Mammary epithelial cell (primary cell): ENCODE measurements at regions not wholly inside any gene's neighbourhood (a gene's known extent, or its start where the extent isn't known, plus 50 kb on each side); places are given as distances from the start of the nearest gene placed in this dataset.

Source experiments
- EZH2 ChIP-seq: IDR thresholded peaks from 2 replicates; pipeline ENCODE4 v1.6.1; 2012; ENCODE audit warnings: low read length, inconsistent platforms, borderline replicate concordance
- TF ChIP-seq, protein P1 (sequence below), 2 donors: IDR thresholded peaks in 1 of 2; conservative IDR thresholded peaks in 1 of 2; 2 replicates each; pipeline ENCODE4 v1.5.1; 2011 to 2012; ENCODE audit warnings: inconsistent platforms in 2 of 2, low read length in 2 of 2, mild to moderate bottlenecking in 2 of 2, control low read depth in 1 of 2, low read depth in 1 of 2; ENCODE audit not compliant: insufficient read depth in 1 of 2; ENCODE audit errors: extremely low read depth in 1 of 2

DNA sequence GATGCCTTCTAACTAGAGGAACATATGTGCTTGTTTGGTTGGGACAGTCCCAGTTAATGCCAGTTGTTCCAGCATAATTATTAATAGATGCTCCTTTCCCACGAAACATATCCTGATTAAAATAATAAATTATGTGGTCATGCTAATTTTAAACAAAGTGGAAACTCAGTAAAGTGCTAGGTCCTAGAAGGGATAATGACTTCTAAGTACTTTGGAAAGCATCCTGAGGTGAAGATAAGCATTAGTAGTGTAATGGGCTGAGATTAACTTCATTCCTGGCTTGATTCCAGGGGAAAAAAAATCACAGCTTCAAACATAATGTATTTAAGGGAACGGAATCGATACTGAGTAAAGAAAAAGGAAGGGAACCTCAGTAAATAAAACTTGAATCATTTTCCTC is 213.7 kb upstream of the SNX2 start:
- TF ChIP-seq, protein P1, sequence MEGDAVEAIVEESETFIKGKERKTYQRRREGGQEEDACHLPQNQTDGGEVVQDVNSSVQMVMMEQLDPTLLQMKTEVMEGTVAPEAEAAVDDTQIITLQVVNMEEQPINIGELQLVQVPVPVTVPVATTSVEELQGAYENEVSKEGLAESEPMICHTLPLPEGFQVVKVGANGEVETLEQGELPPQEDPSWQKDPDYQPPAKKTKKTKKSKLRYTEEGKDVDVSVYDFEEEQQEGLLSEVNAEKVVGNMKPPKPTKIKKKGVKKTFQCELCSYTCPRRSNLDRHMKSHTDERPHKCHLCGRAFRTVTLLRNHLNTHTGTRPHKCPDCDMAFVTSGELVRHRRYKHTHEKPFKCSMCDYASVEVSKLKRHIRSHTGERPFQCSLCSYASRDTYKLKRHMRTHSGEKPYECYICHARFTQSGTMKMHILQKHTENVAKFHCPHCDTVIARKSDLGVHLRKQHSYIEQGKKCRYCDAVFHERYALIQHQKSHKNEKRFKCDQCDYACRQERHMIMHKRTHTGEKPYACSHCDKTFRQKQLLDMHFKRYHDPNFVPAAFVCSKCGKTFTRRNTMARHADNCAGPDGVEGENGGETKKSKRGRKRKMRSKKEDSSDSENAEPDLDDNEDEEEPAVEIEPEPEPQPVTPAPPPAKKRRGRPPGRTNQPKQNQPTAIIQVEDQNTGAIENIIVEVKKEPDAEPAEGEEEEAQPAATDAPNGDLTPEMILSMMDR (conservative IDR thresholded peaks at IDR 0.05 in 1 of 2, IDR thresholded peaks at IDR 0.05 in 1 of 2; ENCODE audit: extremely low read depth in 1 of 2, insufficient read depth in 1 of 2, low read depth in 1 of 2, low read length in 2 of 2): no peak
- TF ChIP-seq EZH2: no peak
